ENCODE measurements at regions not wholly inside any gene's neighbourhood (a gene's known extent, or its start where the extent isn't known, plus 50 kb on each side); places are given as distances from the start of the nearest gene placed in this dataset.

DNA sequence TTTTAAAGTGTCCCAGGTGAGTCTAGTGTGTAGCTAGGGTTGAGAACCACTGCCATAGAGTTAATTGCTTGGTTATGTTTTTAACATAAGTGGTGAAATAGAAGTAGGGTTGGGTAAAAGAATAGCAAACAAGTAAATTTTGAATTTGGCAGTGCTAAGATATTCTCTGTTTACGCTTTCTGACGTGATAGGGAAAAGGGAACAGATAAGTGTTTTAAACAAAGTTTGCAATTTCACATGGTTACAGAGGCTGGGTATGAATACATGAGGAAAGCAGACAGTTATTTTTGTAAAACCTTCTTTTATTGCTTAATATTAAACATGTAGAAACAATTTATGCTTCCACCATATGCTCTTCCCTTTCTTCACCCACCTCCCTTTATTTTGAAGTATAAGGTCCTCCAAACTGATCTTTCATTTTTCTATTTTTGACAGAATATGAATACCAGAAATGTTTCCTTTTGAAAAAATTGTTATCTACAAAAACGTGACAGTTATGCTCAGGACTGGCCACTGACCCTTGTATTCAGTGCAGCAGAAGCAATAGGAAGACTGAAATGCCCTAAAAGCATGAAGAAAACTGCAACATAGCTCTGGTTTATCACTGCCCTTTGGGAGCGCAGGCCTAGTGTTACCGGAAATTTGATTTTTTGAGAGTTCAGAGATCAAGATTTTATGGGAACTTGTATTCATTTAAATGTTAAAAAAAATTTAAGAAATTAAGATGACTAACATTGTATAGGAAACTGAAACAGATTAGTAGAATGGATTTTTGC is 214.4 kb upstream of the ARSJ start:
- ATAC-seq (no peak), DNase-seq (no peak)
- no peaks in the 10 kb centered on the region for H3K9me3 ChIP-seq
- no peaks in the 10 kb centered on the region for H3K36me3 ChIP-seq (ENCODE audit: low read depth)
- TF ChIP-seq, protein P1, sequence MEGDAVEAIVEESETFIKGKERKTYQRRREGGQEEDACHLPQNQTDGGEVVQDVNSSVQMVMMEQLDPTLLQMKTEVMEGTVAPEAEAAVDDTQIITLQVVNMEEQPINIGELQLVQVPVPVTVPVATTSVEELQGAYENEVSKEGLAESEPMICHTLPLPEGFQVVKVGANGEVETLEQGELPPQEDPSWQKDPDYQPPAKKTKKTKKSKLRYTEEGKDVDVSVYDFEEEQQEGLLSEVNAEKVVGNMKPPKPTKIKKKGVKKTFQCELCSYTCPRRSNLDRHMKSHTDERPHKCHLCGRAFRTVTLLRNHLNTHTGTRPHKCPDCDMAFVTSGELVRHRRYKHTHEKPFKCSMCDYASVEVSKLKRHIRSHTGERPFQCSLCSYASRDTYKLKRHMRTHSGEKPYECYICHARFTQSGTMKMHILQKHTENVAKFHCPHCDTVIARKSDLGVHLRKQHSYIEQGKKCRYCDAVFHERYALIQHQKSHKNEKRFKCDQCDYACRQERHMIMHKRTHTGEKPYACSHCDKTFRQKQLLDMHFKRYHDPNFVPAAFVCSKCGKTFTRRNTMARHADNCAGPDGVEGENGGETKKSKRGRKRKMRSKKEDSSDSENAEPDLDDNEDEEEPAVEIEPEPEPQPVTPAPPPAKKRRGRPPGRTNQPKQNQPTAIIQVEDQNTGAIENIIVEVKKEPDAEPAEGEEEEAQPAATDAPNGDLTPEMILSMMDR (IDR thresholded peaks at IDR 0.05): no peak
- intact Hi-C loops (cut with DNase I, micrococcal nuclease): no loop called here
- no peak overlapping the region for H3K4me3 ChIP-seq
- no peaks in the 10 kb centered on the region for H3K4me1 ChIP-seq (ENCODE audit: low read depth)

DNA sequence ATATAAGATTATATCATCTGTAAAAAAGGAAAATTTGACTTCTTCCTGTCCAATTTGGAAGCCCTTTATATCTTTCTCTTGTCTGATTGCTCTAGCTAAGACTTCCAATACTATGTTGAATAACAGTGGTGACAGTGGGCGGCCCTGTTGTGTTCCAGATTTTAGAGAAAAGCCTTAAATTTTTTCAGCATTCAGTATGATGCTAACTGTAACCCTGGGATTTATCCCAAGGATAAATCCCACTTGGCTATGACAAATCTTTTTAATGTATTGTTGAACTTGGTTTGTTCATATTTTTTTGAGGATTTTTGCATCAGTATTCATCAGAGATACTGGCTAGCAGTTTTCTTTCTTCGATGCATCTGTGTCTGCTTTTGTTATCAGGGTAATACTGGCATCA is 217.2 kb upstream of the ARSJ start:
- intact Hi-C loops (cut with DNase I, micrococcal nuclease): no loop called here
- Histone ChIP-seq H3K9me3 (no peaks in the 10 kb centered on the region), H3K4me1 (ENCODE audit: low read depth) (no peaks in the 10 kb centered on the region), H3K4me3 (no peak overlapping the region), H3K36me3 (ENCODE audit: low read depth) (no peaks in the 10 kb centered on the region)
- no peak for ATAC-seq
- DNase-seq: no peak
- TF ChIP-seq, protein P1 (IDR thresholded peaks at IDR 0.05): no peak

DNA sequence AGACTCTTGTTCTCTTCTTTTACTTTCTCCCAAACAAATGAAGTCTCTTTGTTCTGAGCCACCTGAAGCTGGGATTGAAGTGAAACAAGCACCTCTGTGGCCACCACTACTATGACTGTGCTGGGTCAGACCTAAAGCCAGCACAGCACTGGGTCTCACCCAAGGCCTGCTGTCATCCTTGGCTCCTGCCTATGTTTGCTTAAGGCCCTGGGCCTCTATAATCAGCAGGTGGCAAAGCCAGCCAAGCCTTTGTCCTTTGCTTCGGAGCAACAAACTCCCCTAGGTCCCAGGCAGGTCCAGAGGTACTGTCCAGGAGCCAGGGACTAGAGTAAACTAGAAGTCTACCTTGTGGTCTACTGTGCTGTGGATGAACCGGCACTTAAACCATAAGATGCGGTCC is 220.6 kb upstream of the ARSJ start:
- TF ChIP-seq, protein P1 (IDR thresholded peaks at IDR 0.05): no peak
- ATAC-seq: no peak
- Histone ChIP-seq H3K4me3 (no peak overlapping the region), H3K9me3 (no peaks in the 10 kb centered on the region), H3K36me3 (ENCODE audit: low read depth) (no peaks in the 10 kb centered on the region), H3K4me1 (ENCODE audit: low read depth) (no peaks in the 10 kb centered on the region)
- no peak for DNase-seq
- intact Hi-C loops (cut with DNase I, micrococcal nuclease): no loop called here

DNA sequence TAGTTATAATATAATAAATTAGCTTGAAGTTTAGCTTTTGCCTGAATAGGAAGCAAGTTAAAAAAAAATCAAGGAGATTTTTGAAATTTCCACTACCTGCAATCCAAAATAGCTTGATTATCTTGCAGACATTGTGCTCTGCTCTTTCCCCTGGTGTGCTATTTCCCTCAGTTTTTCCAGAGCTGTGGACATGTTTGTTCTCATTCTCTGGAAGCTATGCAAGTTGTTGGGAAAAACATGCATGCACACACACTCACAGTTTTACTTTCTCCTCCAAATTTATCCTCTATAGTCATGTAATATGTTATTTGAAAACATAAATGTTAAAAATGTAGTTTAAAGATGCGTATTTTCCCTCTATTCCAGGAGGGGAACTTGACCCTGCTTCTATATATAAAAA is 225.8 kb upstream of the ARSJ start:
- TF ChIP-seq, protein P1 (IDR thresholded peaks at IDR 0.05): no peak
- intact Hi-C loops (cut with DNase I, micrococcal nuclease): no loop called here
- no peak for ATAC-seq
- H3K4me1 ChIP-seq (ENCODE audit: low read depth): no peaks in the 10 kb centered on the region
- no peak for DNase-seq
- H3K4me3 ChIP-seq: no peak overlapping the region
- H3K36me3 ChIP-seq (ENCODE audit: low read depth): no peaks in the 10 kb centered on the region
- H3K9me3 ChIP-seq: no peaks in the 10 kb centered on the region

GRCh38 chr4:114208574-114209151 is 229.2 kb upstream of the ARSJ start:
- intact Hi-C loops (cut with DNase I, micrococcal nuclease): no loop called here
- ATAC-seq (no peak), DNase-seq (no peak)
- TF ChIP-seq, protein P1 (IDR thresholded peaks at IDR 0.05): no peak
- H3K4me1 ChIP-seq (ENCODE audit: low read depth): no peaks in the 10 kb centered on the region
- H3K36me3 ChIP-seq (ENCODE audit: low read depth): no peaks in the 10 kb centered on the region
- H3K9me3 ChIP-seq: no peaks in the 10 kb centered on the region
- H3K4me3 ChIP-seq: no peak overlapping the region
